ENCODE measurements at regions not wholly inside any gene's neighbourhood (a gene's known extent, or its start where the extent isn't known, plus 50 kb on each side); places are given as distances from the start of the nearest gene placed in this dataset.

DNA sequence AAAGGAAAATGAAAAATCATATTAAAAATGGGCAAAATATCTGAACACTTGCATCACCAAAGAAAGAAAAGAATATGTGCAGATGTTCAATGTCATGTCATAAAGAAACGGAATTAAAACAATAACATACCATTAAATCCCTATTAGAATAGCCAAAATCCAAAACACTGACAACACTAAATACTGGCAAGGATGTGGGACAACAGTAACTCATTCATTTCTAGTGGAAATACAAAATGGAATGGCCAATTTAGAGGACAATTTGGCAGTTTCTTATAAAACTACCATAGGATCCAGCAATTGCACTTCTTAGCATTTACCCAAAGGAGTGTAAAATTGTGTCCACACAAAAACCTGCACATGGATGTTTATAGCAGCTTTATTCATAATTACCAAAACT lies 542.5 kb upstream of the UBE2E2 start:
- TF ChIP-seq, protein P1, sequence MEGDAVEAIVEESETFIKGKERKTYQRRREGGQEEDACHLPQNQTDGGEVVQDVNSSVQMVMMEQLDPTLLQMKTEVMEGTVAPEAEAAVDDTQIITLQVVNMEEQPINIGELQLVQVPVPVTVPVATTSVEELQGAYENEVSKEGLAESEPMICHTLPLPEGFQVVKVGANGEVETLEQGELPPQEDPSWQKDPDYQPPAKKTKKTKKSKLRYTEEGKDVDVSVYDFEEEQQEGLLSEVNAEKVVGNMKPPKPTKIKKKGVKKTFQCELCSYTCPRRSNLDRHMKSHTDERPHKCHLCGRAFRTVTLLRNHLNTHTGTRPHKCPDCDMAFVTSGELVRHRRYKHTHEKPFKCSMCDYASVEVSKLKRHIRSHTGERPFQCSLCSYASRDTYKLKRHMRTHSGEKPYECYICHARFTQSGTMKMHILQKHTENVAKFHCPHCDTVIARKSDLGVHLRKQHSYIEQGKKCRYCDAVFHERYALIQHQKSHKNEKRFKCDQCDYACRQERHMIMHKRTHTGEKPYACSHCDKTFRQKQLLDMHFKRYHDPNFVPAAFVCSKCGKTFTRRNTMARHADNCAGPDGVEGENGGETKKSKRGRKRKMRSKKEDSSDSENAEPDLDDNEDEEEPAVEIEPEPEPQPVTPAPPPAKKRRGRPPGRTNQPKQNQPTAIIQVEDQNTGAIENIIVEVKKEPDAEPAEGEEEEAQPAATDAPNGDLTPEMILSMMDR (conservative IDR thresholded peaks at IDR 0.05; ENCODE audit: low read depth, low read length) = no peak
- DNase-seq (ENCODE audit: low read depth) = no peak
- H3K4me3 ChIP-seq (ENCODE audit: low read length) = no peak overlapping the region

DNA sequence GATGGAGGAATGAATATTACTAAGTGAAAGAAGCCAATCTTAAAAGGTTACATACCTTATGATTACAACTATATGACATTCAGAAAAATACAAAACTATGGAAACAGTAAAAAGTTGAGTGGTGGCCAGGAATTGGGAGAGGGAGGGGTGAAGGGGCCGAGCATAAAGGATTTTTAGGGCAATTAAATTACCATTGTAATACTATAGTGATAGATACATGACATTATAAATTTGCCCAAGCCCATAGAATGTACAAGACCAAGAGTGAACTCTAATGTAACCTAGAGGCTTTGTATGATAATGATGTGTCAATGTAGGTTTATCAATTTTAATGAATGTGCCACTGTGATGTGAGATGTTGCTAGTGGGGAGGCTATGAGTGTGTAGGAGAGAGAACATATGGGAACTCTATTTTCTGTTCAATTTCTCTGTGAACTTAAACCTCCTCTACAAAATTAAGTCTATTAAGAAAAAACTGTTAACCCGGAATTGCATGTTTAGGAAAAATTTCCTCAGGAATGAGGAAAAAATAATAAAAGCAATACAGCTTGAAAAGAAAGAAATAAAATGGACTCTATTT lies 541.9 kb upstream of the UBE2E2 start:
- H3K4me3 ChIP-seq (ENCODE audit: low read length) = no peak overlapping the region
- no peak for DNase-seq (ENCODE audit: low read depth)
- TF ChIP-seq, protein P1 (conservative IDR thresholded peaks at IDR 0.05; ENCODE audit: low read depth, low read length) = no peak

DNA sequence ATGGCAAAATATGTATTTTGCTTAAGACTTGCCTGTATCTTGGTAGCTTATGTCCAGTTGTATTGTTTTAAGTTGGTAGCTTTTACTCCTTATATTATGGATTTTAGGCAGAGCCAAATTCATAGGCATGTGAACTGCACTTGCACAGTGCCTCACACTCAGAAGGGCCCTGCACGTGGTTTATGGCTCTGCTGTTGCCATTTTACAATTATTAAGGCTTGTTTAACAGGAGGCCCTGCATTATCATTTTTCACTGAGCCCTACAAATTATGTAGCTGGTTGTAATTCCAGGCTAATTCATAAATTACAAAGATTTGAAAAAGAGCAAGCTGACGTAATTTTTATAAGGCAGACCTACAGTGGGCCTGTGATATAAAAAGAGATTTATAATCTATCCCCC lies 537.6 kb upstream of the UBE2E2 start:
- no peak for DNase-seq (ENCODE audit: low read depth)
- TF ChIP-seq, protein P1 (conservative IDR thresholded peaks at IDR 0.05; ENCODE audit: low read depth, low read length) = no peak
- H3K4me3 ChIP-seq (ENCODE audit: low read length) = no peak overlapping the region

DNA sequence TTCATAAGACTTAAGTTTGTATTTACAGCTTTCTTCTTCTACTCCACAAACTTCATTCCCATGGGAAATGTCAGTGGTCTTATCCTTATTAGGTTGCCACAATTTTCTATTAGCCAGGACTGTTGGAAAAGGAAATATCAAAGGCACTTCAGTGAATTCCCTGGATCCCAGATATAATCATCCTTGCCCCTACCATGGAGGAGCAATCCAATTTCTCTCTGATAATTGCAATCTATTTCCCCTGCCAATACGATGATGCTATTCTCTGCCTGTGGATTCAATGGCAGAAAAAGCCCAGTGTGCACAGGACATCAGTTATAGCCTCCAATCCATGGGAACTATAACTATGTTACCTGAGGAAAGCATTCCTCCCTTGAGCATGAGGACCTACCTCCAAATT lies 536.4 kb upstream of the UBE2E2 start:
- DNase-seq (ENCODE audit: low read depth) = no peak
- TF ChIP-seq, protein P1 (conservative IDR thresholded peaks at IDR 0.05; ENCODE audit: low read depth, low read length) = no peak
- no peak overlapping the region for H3K4me3 ChIP-seq (ENCODE audit: low read length)

DNA sequence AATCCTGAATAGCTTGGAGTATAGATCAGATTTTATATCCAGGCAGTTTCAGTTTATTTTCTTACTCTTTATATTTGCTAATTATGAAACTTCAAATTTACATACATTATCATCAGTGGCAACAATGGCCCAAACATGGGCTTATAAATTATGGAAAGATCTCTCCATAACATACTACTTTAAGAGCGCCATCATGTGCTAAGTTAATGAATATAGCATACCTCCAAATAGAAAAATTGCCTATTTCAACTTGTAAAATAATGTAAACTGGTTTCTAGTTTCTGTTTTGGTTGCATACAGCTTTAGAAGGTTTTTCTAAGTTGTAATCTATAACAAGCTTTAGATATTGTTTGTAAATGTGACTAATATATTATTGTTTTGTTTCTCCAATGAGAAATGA lies 531.3 kb upstream of the UBE2E2 start:
- H3K4me3 ChIP-seq (ENCODE audit: low read length) = no peak overlapping the region
- DNase-seq (ENCODE audit: low read depth) = no peak
- TF ChIP-seq, protein P1 (conservative IDR thresholded peaks at IDR 0.05; ENCODE audit: low read depth, low read length) = no peak

DNA sequence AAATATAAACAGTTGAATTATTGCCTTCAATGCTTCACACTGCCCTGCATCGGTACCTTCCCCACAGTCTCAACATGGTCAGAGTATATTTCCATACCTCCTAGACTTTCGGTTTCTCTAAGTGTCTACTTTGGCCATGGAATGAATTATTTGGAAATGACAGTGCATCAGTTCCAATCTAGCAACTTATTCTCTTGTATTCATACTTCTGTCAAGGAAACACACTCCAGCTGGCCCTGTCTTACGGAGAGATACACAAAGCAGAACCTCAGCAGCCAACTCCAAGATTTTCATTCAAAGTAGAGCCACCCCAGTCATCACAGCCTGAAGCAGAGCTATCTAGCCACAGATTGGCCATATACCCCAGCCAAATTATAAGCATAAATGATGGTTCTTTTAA lies 518.4 kb upstream of the UBE2E2 start:
- TF ChIP-seq, protein P1 (conservative IDR thresholded peaks at IDR 0.05; ENCODE audit: low read depth, low read length) = no peak
- H3K4me3 ChIP-seq (ENCODE audit: low read length) = no peak overlapping the region
- DNase-seq (ENCODE audit: low read depth) = no peak

DNA sequence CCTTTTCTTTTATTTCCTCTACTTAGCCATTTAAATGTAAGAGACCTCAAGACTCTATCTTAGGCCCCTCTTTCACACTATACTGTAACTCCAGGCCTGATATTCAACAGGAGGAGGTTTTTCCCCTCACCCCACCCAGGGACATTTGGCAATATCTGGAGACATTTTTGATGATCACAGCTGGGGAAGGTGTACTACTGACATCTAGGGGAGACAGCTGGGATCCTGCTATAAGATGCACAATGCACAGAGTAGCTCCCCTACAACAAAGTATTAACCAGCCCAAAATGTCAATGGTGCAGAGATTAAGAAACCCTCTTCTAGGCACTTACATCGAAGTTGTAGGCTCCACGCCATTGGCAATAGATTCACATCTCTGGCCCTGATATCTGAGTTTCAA lies 517.5 kb upstream of the UBE2E2 start:
- TF ChIP-seq, protein P1 (conservative IDR thresholded peaks at IDR 0.05; ENCODE audit: low read depth, low read length) = peak; percentile 53
- DNase-seq (ENCODE audit: low read depth) = no peak
- no peak overlapping the region for H3K4me3 ChIP-seq (ENCODE audit: low read length)
